ENCODE measurements at regions not wholly inside any gene's neighbourhood (a gene's known extent, or its start where the extent isn't known, plus 50 kb on each side); places are given as distances from the start of the nearest gene placed in this dataset.

- POLR2A ChIA-PET: no interaction called here
- H3K9me3 ChIP-seq (ENCODE audit: control extremely low read depth in 1 of 3, control insufficient read depth in 2 of 3, insufficient read depth in 1 of 3, low read length in 2 of 3): no peaks in the 10 kb centered on the region
- no peak overlapping the region for H3K4me2 ChIP-seq (replicated peaks; ENCODE audit: low read depth, low read length, poor library complexity, severe bottlenecking)
- no peak overlapping the region for H3K27ac ChIP-seq (ENCODE audit: low read length in 2 of 2)
- no peak overlapping the region for H3K4me3 ChIP-seq (ENCODE audit: control extremely low read depth in 1 of 5, extremely low read depth in 1 of 5, insufficient read depth in 1 of 5, low read depth in 2 of 5, low read length in 4 of 5)
- Mint-ChIP-seq H3K27ac (no peak overlapping the region), H3K4me1 (no peaks in the 10 kb centered on the region), H3K4me3 (no peak overlapping the region), H3K9me3 (ENCODE audit: insufficient read depth) (no peaks in the 10 kb centered on the region), H3K27me3 (peaks cover 21% of the 10 kb centered on the region)
- TF ChIP-seq EZH2 (IDR thresholded peaks at IDR 0.05; ENCODE audit: borderline replicate concordance, insufficient read depth, low read depth, low read length, poor library complexity, severe bottlenecking): no peak
- TF ChIP-seq CTCF (IDR thresholded peaks at IDR 0.05): no peak
- no peaks in the 10 kb centered on the region for H3K79me2 ChIP-seq (ENCODE audit: control insufficient read depth, insufficient read depth, low read length)
- H3K4me1 ChIP-seq (ENCODE audit: control insufficient read depth in 2 of 2, insufficient read depth in 2 of 2, low read length in 2 of 2): no peaks in the 10 kb centered on the region
- DNase-seq (no peak), ATAC-seq (ENCODE audit: low read depth) (no peak)
- WGBS (ENCODE audit: insufficient coverage): no CpG with 5 or more reads among the region's 3 CpGs
- H3K36me3 ChIP-seq (replicated peaks in 1 of 2; ENCODE audit: control extremely low read depth in 1 of 2, control insufficient read depth in 1 of 2, extremely low read depth in 1 of 2, insufficient read depth in 2 of 2, low read length in 1 of 2): no peaks in the 10 kb centered on the region
- intact Hi-C loops (cut with micrococcal nuclease): no loop called here
- no peak overlapping the region for H3K9ac ChIP-seq (ENCODE audit: low read length)
- no peak overlapping the region for H2AFZ ChIP-seq (ENCODE audit: insufficient read depth, low read depth, low read length, poor library complexity, severe bottlenecking)
- H3K27me3 ChIP-seq (replicated peaks in 1 of 4; ENCODE audit: control extremely low read depth in 1 of 4, control insufficient read depth in 3 of 4, insufficient read depth in 4 of 4, low read length in 3 of 4): peaks cover 0 to 21% (median 7%) of the 10 kb centered on the region in 4 experiments
- CTCF ChIA-PET: no interaction called here
- no peaks in the 10 kb centered on the region for H4K20me1 ChIP-seq (ENCODE audit: control insufficient read depth, insufficient read depth, low read length, poor library complexity, severe bottlenecking)
These were observed 55.6 kb downstream of the RHOXF2B start for GRCh38 chrX:120021927-120022326.

- peaks cover 26% of the 10 kb centered on the region for H3K27me3 Mint-ChIP-seq
These were observed 57.2 kb downstream of the RHOXF2B start for GRCh38 chrX:120020305-120020704.

More at GRCh38 chrX:120020305-120020704, 57.2 kb downstream of the RHOXF2B start:
- Histone ChIP-seq H2AFZ (ENCODE audit: insufficient read depth, low read depth, low read length, poor library complexity, severe bottlenecking) (no peak overlapping the region), H3K4me1 (ENCODE audit: control insufficient read depth in 2 of 2, insufficient read depth in 2 of 2, low read length in 2 of 2) (peaks cover 9 to 12% of the 10 kb centered on the region in 2 donors), H3K79me2 (ENCODE audit: control insufficient read depth, insufficient read depth, low read length) (no peaks in the 10 kb centered on the region), H3K27ac (ENCODE audit: low read length in 2 of 2) (no peak overlapping the region), H3K27me3 (replicated peaks in 1 of 4; ENCODE audit: control extremely low read depth in 1 of 4, control insufficient read depth in 3 of 4, insufficient read depth in 4 of 4, low read length in 3 of 4) (peaks cover 0 to 27% (median 20%) of the 10 kb centered on the region in 4 experiments), H3K4me3 (ENCODE audit: control extremely low read depth in 1 of 5, extremely low read depth in 1 of 5, insufficient read depth in 1 of 5, low read depth in 2 of 5, low read length in 4 of 5) (no peak overlapping the region), H3K9ac (ENCODE audit: low read length) (no peak overlapping the region), H3K36me3 (replicated peaks in 1 of 2; ENCODE audit: control extremely low read depth in 1 of 2, control insufficient read depth in 1 of 2, extremely low read depth in 1 of 2, insufficient read depth in 2 of 2, low read length in 1 of 2) (no peaks in the 10 kb centered on the region), H3K4me2 (replicated peaks; ENCODE audit: low read depth, low read length, poor library complexity, severe bottlenecking) (no peak overlapping the region), H3K9me3 (ENCODE audit: control extremely low read depth in 1 of 3, control insufficient read depth in 2 of 3, insufficient read depth in 1 of 3, low read length in 2 of 3) (no peaks in the 10 kb centered on the region), H4K20me1 (ENCODE audit: control insufficient read depth, insufficient read depth, low read length, poor library complexity, severe bottlenecking) (no peaks in the 10 kb centered on the region)
- no peak for ATAC-seq (ENCODE audit: low read depth)
- POLR2A ChIA-PET: no interaction called here
- 100% methylated on average over 1 of the region's 4 CpGs for WGBS (ENCODE audit: insufficient coverage)
- Mint-ChIP-seq H3K4me1 (peaks cover 12% of the 10 kb centered on the region), H3K27ac (no peak overlapping the region), H3K4me3 (no peak overlapping the region), H3K9me3 (ENCODE audit: insufficient read depth) (no peaks in the 10 kb centered on the region)
- TF ChIP-seq EZH2 (IDR thresholded peaks at IDR 0.05; ENCODE audit: borderline replicate concordance, insufficient read depth, low read depth, low read length, poor library complexity, severe bottlenecking) (no peak), CTCF (IDR thresholded peaks at IDR 0.05) (no peak)
- DNase-seq: no peak
- CTCF ChIA-PET: no interaction called here
- intact Hi-C loops (cut with micrococcal nuclease): no loop called here

Data from B cell (primary cell).